ENCODE measurements at regions not wholly inside any gene's neighbourhood (a gene's known extent, or its start where the extent isn't known, plus 50 kb on each side); places are given as distances from the start of the nearest gene placed in this dataset.

DNA sequence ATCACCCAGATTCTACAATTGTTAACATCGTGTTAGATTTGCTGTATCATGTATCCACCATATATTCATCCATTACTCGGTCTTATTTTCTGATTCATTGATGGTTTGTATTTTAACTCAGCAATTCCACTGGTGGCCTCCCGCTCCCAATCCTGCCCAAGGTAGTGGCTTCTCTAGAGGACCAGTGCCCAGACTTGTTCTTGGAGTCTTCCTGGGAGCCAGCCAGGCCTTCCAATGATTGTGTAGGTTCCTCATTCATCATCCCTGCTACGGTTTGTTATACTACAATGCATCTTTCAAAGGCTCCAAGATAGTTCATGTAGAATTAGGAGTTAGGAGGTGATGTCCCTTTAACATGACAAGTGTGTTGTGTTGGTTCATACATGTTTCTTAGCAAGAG, 451.1 kb downstream of the SETD4 start:
- no peak overlapping the region for H3K27ac ChIP-seq (ENCODE audit: low read depth, low read length, poor library complexity, severe bottlenecking)
- no peak for DNase-seq (ENCODE audit: low spot score)
- H3K4me2 ChIP-seq (ENCODE audit: low read length), result no peak overlapping the region
- no peaks in the 10 kb centered on the region for H4K20me1 ChIP-seq (ENCODE audit: insufficient read depth, low read length)
- intact Hi-C loops (cut with micrococcal nuclease; ENCODE audit: unreplicated experiment), result no loop called here
- no peaks in the 10 kb centered on the region for H3K9me3 ChIP-seq (ENCODE audit: low read length)
- no TSS peak for BruUV-seq (replicated peaks)
- H3K4me1 ChIP-seq (ENCODE audit: insufficient read depth, low read length, poor library complexity, severe bottlenecking), result no peaks in the 10 kb centered on the region
- H2AFZ ChIP-seq (ENCODE audit: low read length), result no peak overlapping the region
- CTCF ChIA-PET (ENCODE audit: unreplicated experiment), result no interaction called here
- TF ChIP-seq, protein P1, sequence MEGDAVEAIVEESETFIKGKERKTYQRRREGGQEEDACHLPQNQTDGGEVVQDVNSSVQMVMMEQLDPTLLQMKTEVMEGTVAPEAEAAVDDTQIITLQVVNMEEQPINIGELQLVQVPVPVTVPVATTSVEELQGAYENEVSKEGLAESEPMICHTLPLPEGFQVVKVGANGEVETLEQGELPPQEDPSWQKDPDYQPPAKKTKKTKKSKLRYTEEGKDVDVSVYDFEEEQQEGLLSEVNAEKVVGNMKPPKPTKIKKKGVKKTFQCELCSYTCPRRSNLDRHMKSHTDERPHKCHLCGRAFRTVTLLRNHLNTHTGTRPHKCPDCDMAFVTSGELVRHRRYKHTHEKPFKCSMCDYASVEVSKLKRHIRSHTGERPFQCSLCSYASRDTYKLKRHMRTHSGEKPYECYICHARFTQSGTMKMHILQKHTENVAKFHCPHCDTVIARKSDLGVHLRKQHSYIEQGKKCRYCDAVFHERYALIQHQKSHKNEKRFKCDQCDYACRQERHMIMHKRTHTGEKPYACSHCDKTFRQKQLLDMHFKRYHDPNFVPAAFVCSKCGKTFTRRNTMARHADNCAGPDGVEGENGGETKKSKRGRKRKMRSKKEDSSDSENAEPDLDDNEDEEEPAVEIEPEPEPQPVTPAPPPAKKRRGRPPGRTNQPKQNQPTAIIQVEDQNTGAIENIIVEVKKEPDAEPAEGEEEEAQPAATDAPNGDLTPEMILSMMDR (conservative IDR thresholded peaks at IDR 0.05; ENCODE audit: low read length), result no peak
- no peak for TF ChIP-seq EZH2phosphoT487 (IDR thresholded peaks at IDR 0.05; ENCODE audit: borderline replicate concordance, low read depth, low read length)
- POLR2A ChIA-PET, result no interaction called here
- H3K9me2 ChIP-seq (ENCODE audit: insufficient read depth, low read length), result no peaks in the 10 kb centered on the region
- H3K79me2 ChIP-seq (ENCODE audit: insufficient read depth, low read depth, low read length), result no peaks in the 10 kb centered on the region
- H3K4me3 ChIP-seq (ENCODE audit: low read depth, low read length, poor library complexity, severe bottlenecking), result no peak overlapping the region
- H3K36me3 ChIP-seq (ENCODE audit: insufficient read depth, low read length), result no peaks in the 10 kb centered on the region

DNA sequence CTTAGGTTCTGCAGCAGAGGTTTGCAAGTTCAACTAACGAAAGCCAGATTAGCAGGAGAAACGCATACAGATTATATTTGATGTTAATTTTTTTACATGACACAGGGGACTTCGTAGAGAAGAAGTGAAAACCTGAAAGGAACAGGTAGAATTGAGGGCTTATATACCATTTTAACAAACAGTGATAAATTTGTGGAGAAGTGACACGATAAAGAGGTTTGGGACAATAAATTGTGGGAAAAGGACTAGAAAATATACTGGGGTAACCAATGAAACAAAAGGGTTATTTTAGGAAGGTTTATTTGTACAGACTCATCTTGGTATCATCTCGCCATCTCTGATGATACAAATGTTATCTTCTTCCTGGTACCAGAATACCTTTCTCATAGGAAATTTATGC, 452.9 kb downstream of the SETD4 start:
- Histone ChIP-seq H3K4me2 (ENCODE audit: low read length) (no peak overlapping the region), H3K27ac (ENCODE audit: low read depth, low read length, poor library complexity, severe bottlenecking) (no peak overlapping the region), H2AFZ (ENCODE audit: low read length) (no peak overlapping the region), H4K20me1 (ENCODE audit: insufficient read depth, low read length) (no peaks in the 10 kb centered on the region), H3K36me3 (ENCODE audit: insufficient read depth, low read length) (no peaks in the 10 kb centered on the region), H3K9me2 (ENCODE audit: insufficient read depth, low read length) (no peaks in the 10 kb centered on the region), H3K79me2 (ENCODE audit: insufficient read depth, low read depth, low read length) (no peaks in the 10 kb centered on the region), H3K4me1 (ENCODE audit: insufficient read depth, low read length, poor library complexity, severe bottlenecking) (no peaks in the 10 kb centered on the region), H3K9me3 (ENCODE audit: low read length) (no peaks in the 10 kb centered on the region), H3K4me3 (ENCODE audit: low read depth, low read length, poor library complexity, severe bottlenecking) (no peak overlapping the region)
- BruUV-seq (replicated peaks), result no TSS peak
- intact Hi-C loops (cut with micrococcal nuclease; ENCODE audit: unreplicated experiment), result no loop called here
- CTCF ChIA-PET (ENCODE audit: unreplicated experiment), result no interaction called here
- no peak for TF ChIP-seq EZH2phosphoT487 (IDR thresholded peaks at IDR 0.05; ENCODE audit: borderline replicate concordance, low read depth, low read length)
- TF ChIP-seq, protein P1 (conservative IDR thresholded peaks at IDR 0.05; ENCODE audit: low read length), result no peak
- DNase-seq (ENCODE audit: low spot score), result no peak
- POLR2A ChIA-PET, result no interaction called here

DNA sequence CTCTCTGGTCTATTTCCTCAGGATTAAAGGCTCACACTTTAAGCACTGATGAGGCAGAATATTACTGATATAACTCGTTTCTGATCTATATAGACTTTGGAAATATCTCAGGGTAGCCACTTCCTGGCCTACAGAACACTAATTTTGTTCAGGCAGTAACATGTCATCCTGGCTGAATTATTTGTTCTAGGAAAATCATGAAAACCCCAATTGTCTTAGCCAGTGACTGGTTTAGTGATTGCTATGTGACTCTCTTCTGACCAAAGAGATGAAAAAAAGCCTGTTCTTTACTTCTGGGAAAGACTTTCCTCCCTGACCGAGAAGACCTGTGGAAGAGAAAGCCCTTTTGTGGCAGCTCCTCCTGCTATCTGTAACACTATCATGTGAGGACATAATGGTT, 453.7 kb downstream of the SETD4 start:
- no peak for DNase-seq (ENCODE audit: low spot score)
- TF ChIP-seq EZH2phosphoT487 (IDR thresholded peaks at IDR 0.05; ENCODE audit: borderline replicate concordance, low read depth, low read length), result no peak
- TF ChIP-seq, protein P1 (conservative IDR thresholded peaks at IDR 0.05; ENCODE audit: low read length), result no peak
- H3K9me3 ChIP-seq (ENCODE audit: low read length), result no peaks in the 10 kb centered on the region
- H3K79me2 ChIP-seq (ENCODE audit: insufficient read depth, low read depth, low read length), result no peaks in the 10 kb centered on the region
- no peak overlapping the region for H2AFZ ChIP-seq (ENCODE audit: low read length)
- CTCF ChIA-PET (ENCODE audit: unreplicated experiment), result no interaction called here
- H3K9me2 ChIP-seq (ENCODE audit: insufficient read depth, low read length), result no peaks in the 10 kb centered on the region
- H3K36me3 ChIP-seq (ENCODE audit: insufficient read depth, low read length), result no peaks in the 10 kb centered on the region
- H3K4me3 ChIP-seq (ENCODE audit: low read depth, low read length, poor library complexity, severe bottlenecking), result no peak overlapping the region
- no peaks in the 10 kb centered on the region for H3K4me1 ChIP-seq (ENCODE audit: insufficient read depth, low read length, poor library complexity, severe bottlenecking)
- no peak overlapping the region for H3K4me2 ChIP-seq (ENCODE audit: low read length)
- POLR2A ChIA-PET, result no interaction called here
- no TSS peak for BruUV-seq (replicated peaks)
- intact Hi-C loops (cut with micrococcal nuclease; ENCODE audit: unreplicated experiment), result no loop called here
- H3K27ac ChIP-seq (ENCODE audit: low read depth, low read length, poor library complexity, severe bottlenecking), result no peak overlapping the region
- H4K20me1 ChIP-seq (ENCODE audit: insufficient read depth, low read length), result no peaks in the 10 kb centered on the region

Measured in OCI-LY7 (cell line).